CD4-positive, CD25-positive, alpha-beta regulatory T cell (primary cell): ENCODE measurements at regions not wholly inside any gene's neighbourhood (a gene's known extent, or its start where the extent isn't known, plus 50 kb on each side); places are given as distances from the start of the nearest gene placed in this dataset.

Experiments
- ATAC-seq, 2 donors: fragments of 150-1000 bp; cut with Tn5 transposase; one replicate each; pipeline ENCODE4 v1.10.0; 2021; ENCODE audit warnings: low read depth in 2 of 2, moderate number of reproducible peaks in 2 of 2, moderate library complexity in 1 of 2
- DNase-seq, 3 donors: peaks; one replicate each; pipeline versions ENCODE4 v3.0.0 to v3.0.0-alpha.2; 2012 to 2022; ENCODE audit warnings: mixed read lengths in 1 of 3
- H3K27ac ChIP-seq: one replicate; pipeline ENCODE4 v1.7.0; 2013; ENCODE audit warnings: mild to moderate bottlenecking, low read length; ENCODE audit not compliant: insufficient read depth, poor library complexity, severe bottlenecking
- H3K27me3 ChIP-seq: one replicate; pipeline ENCODE4 v1.7.0; 2013; ENCODE audit warnings: low read length; ENCODE audit not compliant: control insufficient read depth, insufficient read depth
- H3K36me3 ChIP-seq: one replicate; pipeline ENCODE4 v1.7.0; 2013; ENCODE audit warnings: mild to moderate bottlenecking, low read length, moderate library complexity; ENCODE audit not compliant: control insufficient read depth, insufficient read depth
- H3K4me1 ChIP-seq: 2 replicates; pipeline ENCODE4 v1.7.0; 2013; ENCODE audit warnings: mild to moderate bottlenecking, low read length; ENCODE audit not compliant: insufficient read depth, control insufficient read depth, poor library complexity, severe bottlenecking
- H3K4me3 ChIP-seq: one replicate; pipeline ENCODE4 v1.7.0; 2013; ENCODE audit warnings: low read depth, mild to moderate bottlenecking, low read length, moderate library complexity
- H3K9me3 ChIP-seq, 2 experiments: 1 replicate in 1 of 2; 2 replicates in 1 of 2; pipeline ENCODE4 v1.7.0; 2013; ENCODE audit warnings: low read length in 2 of 2, mild to moderate bottlenecking in 1 of 2, moderate library complexity in 1 of 2; ENCODE audit not compliant: control insufficient read depth in 2 of 2
- H3K27ac Mint-ChIP-seq, 3 donors: one replicate each; pipeline ENCODE4 v1.8.0; 2020 to 2022; ENCODE audit warnings: mild to moderate bottlenecking in 3 of 3, mixed read lengths in 3 of 3, moderate library complexity in 2 of 3
- H3K27me3 Mint-ChIP-seq: one replicate; pipeline ENCODE4 v1.8.0; 2022; ENCODE audit warnings: mild to moderate bottlenecking, mixed read lengths
- H3K36me3 Mint-ChIP-seq: one replicate; pipeline ENCODE4 v1.8.0; 2020; ENCODE audit warnings: mixed read lengths
- H3K4me1 Mint-ChIP-seq, 4 donors: one replicate each; pipeline ENCODE4 v1.8.0; 2020 to 2022; ENCODE audit warnings: mixed read lengths in 4 of 4, mild to moderate bottlenecking in 1 of 4
- H3K4me3 Mint-ChIP-seq, 4 donors: one replicate each; pipeline ENCODE4 v1.8.0; 2020 to 2022; ENCODE audit warnings: mild to moderate bottlenecking in 4 of 4, mixed read lengths in 4 of 4, moderate library complexity in 3 of 4
- H3K9me3 Mint-ChIP-seq, 7 donors: one replicate each; pipeline ENCODE4 v1.8.0; 2020 to 2022; ENCODE audit warnings: mixed read lengths in 7 of 7, mild to moderate bottlenecking in 3 of 7, moderate library complexity in 2 of 7

DNA sequence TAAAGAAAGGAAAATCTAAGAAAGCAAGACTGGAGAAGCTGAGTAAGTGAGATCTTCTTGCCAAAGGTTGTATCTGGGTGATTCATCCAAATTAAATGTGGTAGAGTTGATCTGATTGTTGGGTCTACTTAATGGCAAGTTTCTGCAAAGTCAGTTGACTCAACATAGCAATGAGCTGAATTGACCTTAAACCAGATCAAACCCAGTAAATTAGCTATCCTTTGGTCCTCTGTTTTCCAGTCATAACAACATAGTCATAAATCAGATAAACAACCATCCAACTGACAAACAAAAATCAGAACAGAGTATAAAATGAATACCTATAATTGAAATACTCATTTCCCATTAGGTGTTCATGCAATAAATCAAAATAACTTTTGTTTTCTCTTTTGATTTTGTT is 142.6 kb upstream of the CFAP20DC start:
- H3K9me3 Mint-ChIP-seq: peaks cover 0 to 2% (median 0%) of the 10 kb centered on the region in 7 donors
- no peaks in the 10 kb centered on the region for H3K36me3 Mint-ChIP-seq
- Histone ChIP-seq H3K27me3 (peaks cover 3% of the 10 kb centered on the region), H3K4me1 (no peaks in the 10 kb centered on the region), H3K4me3 (no peak overlapping the region), H3K9me3 (no peaks in the 10 kb centered on the region), H3K36me3 (no peaks in the 10 kb centered on the region), H3K27ac (no peak overlapping the region)
- ATAC-seq: no peak
- no peak overlapping the region for H3K27ac Mint-ChIP-seq
- no peaks in the 10 kb centered on the region for H3K4me1 Mint-ChIP-seq
- H3K4me3 Mint-ChIP-seq: no peak overlapping the region
- peaks cover 21% of the 10 kb centered on the region for H3K27me3 Mint-ChIP-seq
- DNase-seq: no peak

DNA sequence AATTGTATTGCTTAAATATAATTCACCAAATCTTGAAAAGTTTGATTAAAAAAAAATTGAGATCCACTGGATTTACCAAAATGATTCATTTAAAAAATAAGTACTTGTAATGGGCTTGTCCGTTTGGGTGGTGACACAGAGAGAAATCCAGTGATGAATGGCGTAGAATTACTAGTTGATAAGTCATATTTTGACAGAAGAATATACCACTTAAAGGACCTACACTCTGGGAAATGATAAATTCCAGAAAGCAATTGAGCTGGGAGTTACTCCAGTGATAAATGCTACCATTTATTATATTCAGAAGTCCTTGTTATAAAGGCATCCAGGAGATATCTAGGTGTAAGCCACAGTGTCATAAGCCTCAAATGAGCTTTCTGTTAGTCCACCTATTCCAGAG is 141.8 kb upstream of the CFAP20DC start:
- Mint-ChIP-seq H3K27ac (no peak overlapping the region), H3K4me1 (no peaks in the 10 kb centered on the region), H3K27me3 (peaks cover 20% of the 10 kb centered on the region), H3K9me3 (peaks cover 0 to 2% (median 0%) of the 10 kb centered on the region in 7 donors), H3K4me3 (no peak overlapping the region), H3K36me3 (no peaks in the 10 kb centered on the region)
- Histone ChIP-seq H3K27ac (no peak overlapping the region), H3K4me1 (no peaks in the 10 kb centered on the region), H3K27me3 (peaks cover 3% of the 10 kb centered on the region), H3K9me3 (no peaks in the 10 kb centered on the region), H3K36me3 (no peaks in the 10 kb centered on the region), H3K4me3 (no peak overlapping the region)
- DNase-seq (no peak), ATAC-seq (no peak)

DNA sequence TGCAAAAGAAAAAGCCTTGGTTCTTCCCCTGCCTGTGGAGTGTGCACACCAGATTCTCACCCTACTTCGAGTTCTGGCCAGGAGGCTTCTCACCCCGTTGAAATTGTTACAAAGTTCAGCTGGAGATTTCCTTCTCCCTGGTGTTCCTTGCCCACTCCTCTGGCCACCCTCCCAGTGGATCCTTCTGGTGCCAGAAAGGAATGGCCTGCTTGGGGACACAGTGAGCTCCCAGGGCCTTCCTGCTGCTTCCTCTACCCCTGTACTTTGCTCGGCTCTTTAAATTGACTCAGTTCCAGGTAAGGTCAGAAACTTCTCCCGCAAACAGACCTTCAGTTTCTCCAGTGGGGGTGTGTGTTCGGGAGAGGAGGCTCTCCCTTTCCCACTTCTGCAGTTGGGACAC is 140.1 kb upstream of the CFAP20DC start:
- Mint-ChIP-seq H3K4me3 (no peak overlapping the region), H3K9me3 (peaks cover 0 to 2% (median 0%) of the 10 kb centered on the region in 7 donors), H3K27ac (peak overlapping the region in 1 of 3 donors; percentile 68), H3K36me3 (no peaks in the 10 kb centered on the region), H3K4me1 (no peaks in the 10 kb centered on the region), H3K27me3 (peaks cover 17% of the 10 kb centered on the region)
- DNase-seq (no peak), ATAC-seq (no peak)
- H3K36me3 ChIP-seq: no peaks in the 10 kb centered on the region
- H3K27ac ChIP-seq: no peak overlapping the region
- no peaks in the 10 kb centered on the region for H3K4me1 ChIP-seq
- peaks cover 3% of the 10 kb centered on the region for H3K27me3 ChIP-seq
- H3K4me3 ChIP-seq: no peak overlapping the region
- no peaks in the 10 kb centered on the region for H3K9me3 ChIP-seq

- H3K4me1 Mint-ChIP-seq: no peaks in the 10 kb centered on the region
- ATAC-seq: no peak
- no peak for DNase-seq
- H3K36me3 ChIP-seq: no peaks in the 10 kb centered on the region
- H3K27me3 ChIP-seq: peaks cover 3% of the 10 kb centered on the region
- H3K27me3 Mint-ChIP-seq: peaks cover 20% of the 10 kb centered on the region
- no peaks in the 10 kb centered on the region for H3K9me3 ChIP-seq
- H3K27ac Mint-ChIP-seq: no peak overlapping the region
- H3K4me3 ChIP-seq: no peak overlapping the region
- H3K27ac ChIP-seq: no peak overlapping the region
- H3K4me3 Mint-ChIP-seq: no peak overlapping the region
- H3K36me3 Mint-ChIP-seq: no peaks in the 10 kb centered on the region
- H3K4me1 ChIP-seq: no peaks in the 10 kb centered on the region
- peaks cover 0 to 2% (median 0%) of the 10 kb centered on the region in 7 donors for H3K9me3 Mint-ChIP-seq
These were observed 139.7 kb upstream of the CFAP20DC start for GRCh38 chr3:59189526-59189925.

- H3K9me3 Mint-ChIP-seq: peaks cover 0 to 2% (median 0%) of the 10 kb centered on the region in 7 donors
- Histone ChIP-seq H3K9me3 (no peaks in the 10 kb centered on the region), H3K27ac (no peak overlapping the region), H3K4me3 (no peak overlapping the region), H3K27me3 (peaks cover 3% of the 10 kb centered on the region), H3K4me1 (no peaks in the 10 kb centered on the region), H3K36me3 (no peaks in the 10 kb centered on the region)
- H3K4me1 Mint-ChIP-seq: no peaks in the 10 kb centered on the region
- ATAC-seq: no peak
- no peaks in the 10 kb centered on the region for H3K36me3 Mint-ChIP-seq
- H3K27ac Mint-ChIP-seq: no peak overlapping the region
- peaks cover 20% of the 10 kb centered on the region for H3K27me3 Mint-ChIP-seq
- DNase-seq: no peak
- no peak overlapping the region for H3K4me3 Mint-ChIP-seq
These were observed 136.9 kb upstream of the CFAP20DC start for GRCh38 chr3:59186725-59187124.

- Histone ChIP-seq H3K4me1 (no peaks in the 10 kb centered on the region), H3K27me3 (peaks cover 3% of the 10 kb centered on the region), H3K4me3 (no peak overlapping the region), H3K9me3 (no peaks in the 10 kb centered on the region), H3K36me3 (no peaks in the 10 kb centered on the region), H3K27ac (no peak overlapping the region)
- H3K9me3 Mint-ChIP-seq: peaks cover 0 to 2% (median 0%) of the 10 kb centered on the region in 7 donors
- no peaks in the 10 kb centered on the region for H3K36me3 Mint-ChIP-seq
- peaks cover 16% of the 10 kb centered on the region for H3K27me3 Mint-ChIP-seq
- no peaks in the 10 kb centered on the region for H3K4me1 Mint-ChIP-seq
- H3K4me3 Mint-ChIP-seq: no peak overlapping the region
- no peak for DNase-seq
- no peak for ATAC-seq
- H3K27ac Mint-ChIP-seq: no peak overlapping the region
These were observed 136.0 kb upstream of the CFAP20DC start for GRCh38 chr3:59185591-59186369.

DNA sequence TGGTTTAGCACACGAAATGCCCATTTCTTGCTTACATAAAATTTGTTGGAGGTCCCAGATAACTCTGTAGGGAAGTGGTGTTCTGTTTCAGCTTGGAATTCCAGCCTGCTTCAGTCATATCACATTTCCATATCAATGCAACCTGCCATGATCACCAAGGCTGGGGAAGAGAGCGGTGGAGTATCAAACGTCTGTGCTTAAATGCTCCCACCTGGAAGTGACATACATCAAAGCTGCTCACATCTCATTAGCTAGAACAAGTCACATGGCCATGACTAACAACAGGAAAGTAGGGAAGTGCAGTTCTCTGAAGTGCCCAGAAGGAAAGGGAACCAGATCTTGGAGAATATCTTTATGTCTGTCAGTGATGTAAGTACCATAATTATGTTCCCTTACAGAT is 130.2 kb upstream of the CFAP20DC start:
- no peaks in the 10 kb centered on the region for H3K9me3 ChIP-seq
- H3K4me1 ChIP-seq: no peaks in the 10 kb centered on the region
- H3K27ac ChIP-seq: no peak overlapping the region
- DNase-seq (no peak), ATAC-seq (no peak)
- H3K4me1 Mint-ChIP-seq: no peaks in the 10 kb centered on the region
- H3K4me3 Mint-ChIP-seq: no peak overlapping the region
- H3K27ac Mint-ChIP-seq: no peak overlapping the region
- H3K27me3 ChIP-seq: no peaks in the 10 kb centered on the region
- H3K9me3 Mint-ChIP-seq: peaks cover 0 to 2% (median 0%) of the 10 kb centered on the region in 7 donors
- H3K4me3 ChIP-seq: no peak overlapping the region
- H3K27me3 Mint-ChIP-seq: peaks cover 12% of the 10 kb centered on the region
- no peaks in the 10 kb centered on the region for H3K36me3 ChIP-seq
- peaks cover 3% of the 10 kb centered on the region for H3K36me3 Mint-ChIP-seq

DNA sequence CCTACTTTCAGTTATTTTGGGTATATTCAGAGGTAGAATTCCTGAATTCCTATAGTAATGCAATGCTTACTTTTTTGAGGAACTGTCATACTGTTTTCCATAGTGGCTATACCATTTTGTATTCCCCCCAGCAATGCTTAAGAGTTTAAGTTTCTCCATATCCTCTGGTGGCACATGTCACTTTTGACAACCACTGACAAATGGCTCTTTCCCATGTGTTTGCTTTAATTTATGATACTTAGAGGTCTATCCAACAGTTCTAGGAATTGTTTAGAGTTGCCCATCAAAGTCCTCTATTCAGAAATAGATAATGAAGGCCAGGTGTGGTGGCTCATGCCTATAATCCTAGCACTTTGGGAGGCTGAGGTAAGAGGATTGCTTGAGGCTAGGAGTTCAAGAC is 128.9 kb upstream of the CFAP20DC start:
- Histone ChIP-seq H3K9me3 (no peaks in the 10 kb centered on the region), H3K36me3 (no peaks in the 10 kb centered on the region), H3K27ac (no peak overlapping the region), H3K4me1 (no peaks in the 10 kb centered on the region), H3K27me3 (no peaks in the 10 kb centered on the region), H3K4me3 (no peak overlapping the region)
- peaks cover 3% of the 10 kb centered on the region for H3K36me3 Mint-ChIP-seq
- peaks cover 0 to 2% (median 0%) of the 10 kb centered on the region in 7 donors for H3K9me3 Mint-ChIP-seq
- peak overlapping the region in 1 of 4 donors; percentile 53 for H3K4me3 Mint-ChIP-seq
- H3K27ac Mint-ChIP-seq: no peak overlapping the region
- no peaks in the 10 kb centered on the region for H3K4me1 Mint-ChIP-seq
- no peak for ATAC-seq
- H3K27me3 Mint-ChIP-seq: peaks cover 8% of the 10 kb centered on the region
- DNase-seq: no peak
